Stomach (tissue), 8 donors: ENCODE measurements at regions not wholly inside any gene's neighbourhood (a gene's known extent, or its start where the extent isn't known, plus 50 kb on each side); places are given as distances from the start of the nearest gene placed in this dataset.

ENCODE experiments used
- DNase-seq, 2 donors: peaks; one replicate each; pipeline versions ENCODE4 v3.0.0 to v3.0.0-alpha.2; 2013 to 2019
- H3K27ac ChIP-seq, 5 donors: fragments of 200-600 bp in 4 of 5; sonication (generic) in 4 of 5; one replicate each; pipeline ENCODE4 v1.5.1; 2013 to 2019; ENCODE audit warnings: mild to moderate bottlenecking in 1 of 5, moderate library complexity in 1 of 5
- H3K27me3 ChIP-seq, 3 donors: fragments of 200-600 bp; sonication (generic); one replicate each; pipeline ENCODE4 v1.5.1; 2017 to 2019; ENCODE audit warnings: mixed run types in 1 of 3
- H3K36me3 ChIP-seq, 4 donors: fragments of 200-600 bp; sonication (generic); 1 replicate in 3 of 4; 2 replicates in 1 of 4; pipeline ENCODE4 v1.5.1; 2016 to 2019
- H3K4me1 ChIP-seq, 4 donors: fragments of 200-600 bp; sonication (generic); one replicate each; pipeline ENCODE4 v1.5.1; 2016 to 2019
- H3K4me3 ChIP-seq, 4 donors: fragments of 200-600 bp; sonication (generic) in 3 of 4; one replicate each; pipeline ENCODE4 v1.5.1; 2016 to 2019; ENCODE audit warnings: mild to moderate bottlenecking in 1 of 4
- H3K9me3 ChIP-seq, 4 donors: fragments of 200-600 bp; sonication (generic); one replicate each; pipeline ENCODE4 v1.5.1; 2016 to 2019
- CTCF ChIP-seq, 7 experiments: fragments of 450-650 bp in 4 of 7; fragments of 200-600 bp in 3 of 7; sonication (generic) in 3 of 7; IDR thresholded peaks; one replicate each; pipeline ENCODE4 v1.5.1; 2016 to 2019; ENCODE audit warnings: antibody characterized with exemption in 7 of 7, control low read depth in 2 of 7, mild to moderate bottlenecking in 1 of 7
- EP300 ChIP-seq: sonication (generic); formaldehyde crosslinking; IDR thresholded peaks from one replicate; pipeline ENCODE4 v1.6.1; 2017; ENCODE audit warnings: antibody characterized with exemption
- POLR2A ChIP-seq, 4 donors: fragments of 450-650 bp; IDR thresholded peaks; one replicate each; pipeline ENCODE4 v1.6.1; 2016; ENCODE audit warnings: antibody characterized with exemption in 4 of 4, control low read depth in 2 of 4, mild to moderate bottlenecking in 1 of 4, moderate library complexity in 1 of 4
- POLR2AphosphoS5 ChIP-seq, 3 donors: sonication (generic); formaldehyde crosslinking; IDR thresholded peaks; one replicate each; pipeline ENCODE4 v1.6.1; 2016; ENCODE audit warnings: antibody characterized with exemption in 3 of 3
- WGBS, 5 donors: extraction: QIAGEN DNeasy Blood & Tissue Kit in 3 of 5; methylation state at CpG; one replicate each; pipeline versions ENCODE4 v1.1.5 to v1.1.7; 2013 to 2018; 5-methylcytosine and 5-hydroxymethylcytosine counted together
- intact Hi-C: fragments of 100-400 bp; cut with DNase I; formaldehyde crosslinking; loops from one replicate; pipeline ENCODE4 v1.15.1; 2023; ENCODE audit warnings: low total_unique reads
- donor health status: healthy with polysubstance abuse.
- donor health status: Bipolar disorder and iron deficiency.
- donor health status: healthy.

- H3K27ac ChIP-seq: no peak overlapping the region
- TF ChIP-seq EP300 (no peak), POLR2AphosphoS5 (IDR thresholded peaks at IDR 0.05) (no peak), CTCF (IDR thresholded peaks at IDR 0.05) (no peak), POLR2A (IDR thresholded peaks at IDR 0.05) (no peak)
- intact Hi-C loops: no loop called here
- no peak overlapping the region for H3K4me3 ChIP-seq
- H3K36me3 ChIP-seq: no peaks in the 10 kb centered on the region
- H3K27me3 ChIP-seq: peaks cover 0 to 76% (median 24%) of the 10 kb centered on the region in 3 donors
- DNase-seq: no peak
- H3K9me3 ChIP-seq: no peaks in the 10 kb centered on the region
- 71 to 93% (median 80%) methylated on average over 6 of the region's 6 CpGs for WGBS, 5 donors
- H3K4me1 ChIP-seq: peaks cover 0 to 11% (median 8%) of the 10 kb centered on the region in 4 donors
These were observed 77.6 kb downstream of the EN1 start for GRCh38 chr2:118769707-118770400.

- intact Hi-C loops: no loop called here
- 27 to 39% (median 36%) methylated on average over 6 of the region's 6 CpGs for WGBS, 5 donors
- H3K27ac ChIP-seq: no peak overlapping the region
- H3K4me3 ChIP-seq: no peak overlapping the region
- no peak for DNase-seq
- H3K9me3 ChIP-seq: no peaks in the 10 kb centered on the region
- TF ChIP-seq EP300 (no peak), POLR2A (IDR thresholded peaks at IDR 0.05) (no peak), POLR2AphosphoS5 (IDR thresholded peaks at IDR 0.05) (no peak), CTCF (IDR thresholded peaks at IDR 0.05) (no peak)
- no peaks in the 10 kb centered on the region for H3K36me3 ChIP-seq
- H3K4me1 ChIP-seq: no peaks in the 10 kb centered on the region
- peaks cover 0 to 70% (median 22%) of the 10 kb centered on the region in 3 donors for H3K27me3 ChIP-seq
These were observed 80.6 kb downstream of the EN1 start for GRCh38 chr2:118766871-118767270.

- Histone ChIP-seq H3K9me3 (no peaks in the 10 kb centered on the region), H3K36me3 (no peaks in the 10 kb centered on the region), H3K27me3 (peaks cover 0 to 64% (median 9%) of the 10 kb centered on the region in 3 donors), H3K4me3 (no peak overlapping the region), H3K4me1 (no peaks in the 10 kb centered on the region), H3K27ac (no peak overlapping the region)
- 65 to 81% (median 71%) methylated on average over 4 of the region's 4 CpGs for WGBS, 5 donors
- no peak for DNase-seq
- intact Hi-C loops: no loop called here
- TF ChIP-seq POLR2AphosphoS5 (IDR thresholded peaks at IDR 0.05): no peak
- TF ChIP-seq CTCF (IDR thresholded peaks at IDR 0.05): no peak
- TF ChIP-seq EP300: no peak
- TF ChIP-seq POLR2A (IDR thresholded peaks at IDR 0.05): no peak
These were observed 82.6 kb downstream of the EN1 start for GRCh38 chr2:118764855-118765254.

GRCh38 chr2:118763797-118764196, 83.7 kb downstream of the EN1 start:
- no peak overlapping the region for H3K4me3 ChIP-seq
- H3K4me1 ChIP-seq: no peaks in the 10 kb centered on the region
- WGBS, 5 donors: 15 to 31% (median 19%) methylated on average over 12 of the region's 12 CpGs
- no peak overlapping the region for H3K27ac ChIP-seq
- TF ChIP-seq POLR2A (IDR thresholded peaks at IDR 0.05) (no peak), CTCF (IDR thresholded peaks at IDR 0.05) (peak in 1 of 7 experiments; percentile 19)
- intact Hi-C loops: no loop called here
- no peaks in the 10 kb centered on the region for H3K36me3 ChIP-seq
- no peaks in the 10 kb centered on the region for H3K9me3 ChIP-seq
- peak in 1 of 2 donors; percentile 17 for DNase-seq
- H3K27me3 ChIP-seq: peaks cover 0 to 55% (median 9%) of the 10 kb centered on the region in 3 donors
